Activated CD8-positive, alpha-beta memory T cell treated with anti-CD3 and anti-CD28 coated beads, Interleukin-2, amount 50 U/mL, for 48 hours (primary cell): ENCODE measurements at regions not wholly inside any gene's neighbourhood (a gene's known extent, or its start where the extent isn't known, plus 50 kb on each side); places are given as distances from the start of the nearest gene placed in this dataset.
"Not testable (repeated sequence)": the region's sequence is repeated elsewhere in the genome, so short reads cannot be mapped to it uniquely, and the experiment has no call there.

ENCODE experiments used
- DNase-seq: peaks from one replicate; pipeline ENCODE4 v3.0.0-alpha.2; 2020

DNA sequence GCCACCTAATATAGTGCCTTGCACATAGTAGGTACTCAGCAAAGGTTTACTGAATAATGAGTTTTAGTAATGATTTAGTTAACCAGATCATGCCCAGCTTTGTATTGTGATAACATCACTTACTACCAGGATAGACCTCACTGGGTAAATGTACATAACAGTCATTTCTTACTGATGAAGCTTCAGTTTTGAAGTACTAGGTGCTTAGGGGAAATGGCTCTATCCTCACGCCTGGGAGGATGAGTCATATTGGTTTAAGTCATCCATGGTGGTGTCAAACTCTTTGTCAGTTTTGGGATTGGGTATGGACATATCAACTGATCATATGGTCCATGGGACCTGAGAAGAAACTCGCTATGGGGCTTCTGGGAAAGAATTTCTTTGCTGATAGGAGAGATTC is 90.6 kb upstream of the USP24 start:
- no peak for DNase-seq

DNA sequence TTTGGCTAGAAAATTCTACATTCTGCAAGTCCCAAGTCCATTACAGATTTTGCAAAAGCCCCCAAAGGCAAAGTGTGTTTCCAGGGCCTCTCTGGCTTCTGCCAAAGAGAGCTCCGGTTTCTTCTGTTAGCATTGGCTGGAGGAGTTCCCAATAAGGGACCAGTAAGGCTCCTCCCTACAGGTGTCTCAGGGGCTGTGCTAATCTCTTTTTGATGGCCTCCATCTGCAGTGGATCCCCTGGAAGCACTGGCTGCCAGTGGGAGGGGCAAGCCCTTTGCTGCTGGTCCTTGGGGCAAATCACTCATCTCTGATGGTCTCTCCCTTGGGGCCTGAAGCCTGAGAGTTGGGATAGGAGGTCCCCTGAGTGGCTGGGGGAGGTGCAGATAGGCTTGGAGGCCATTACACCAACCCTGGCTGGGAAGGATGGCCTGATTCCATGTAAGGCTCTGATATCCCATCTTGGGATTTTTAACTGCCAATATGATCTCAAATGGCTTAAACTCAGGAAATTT is 89.1 kb upstream of the USP24 start:
- no peak for DNase-seq

DNA sequence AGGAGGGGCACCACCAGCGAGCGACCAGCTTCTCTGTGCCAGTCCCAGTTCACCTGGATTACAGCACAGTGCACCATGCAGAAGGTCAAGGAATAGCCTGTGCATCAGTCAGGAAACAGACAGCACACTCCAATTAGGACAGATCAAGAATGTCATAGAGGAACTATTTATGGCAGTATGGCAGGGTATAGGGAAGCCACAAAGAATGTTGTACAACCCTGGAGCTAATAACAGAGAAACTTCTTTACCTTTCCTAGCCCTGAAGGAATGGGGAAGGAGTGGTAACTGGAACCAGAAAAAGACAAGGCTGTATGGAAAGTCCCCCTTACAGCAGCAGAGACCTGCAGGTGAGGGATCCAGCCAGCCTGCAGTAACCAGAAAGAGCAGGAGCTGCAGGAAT is 87.8 kb upstream of the USP24 start:
- no peak for DNase-seq

DNA sequence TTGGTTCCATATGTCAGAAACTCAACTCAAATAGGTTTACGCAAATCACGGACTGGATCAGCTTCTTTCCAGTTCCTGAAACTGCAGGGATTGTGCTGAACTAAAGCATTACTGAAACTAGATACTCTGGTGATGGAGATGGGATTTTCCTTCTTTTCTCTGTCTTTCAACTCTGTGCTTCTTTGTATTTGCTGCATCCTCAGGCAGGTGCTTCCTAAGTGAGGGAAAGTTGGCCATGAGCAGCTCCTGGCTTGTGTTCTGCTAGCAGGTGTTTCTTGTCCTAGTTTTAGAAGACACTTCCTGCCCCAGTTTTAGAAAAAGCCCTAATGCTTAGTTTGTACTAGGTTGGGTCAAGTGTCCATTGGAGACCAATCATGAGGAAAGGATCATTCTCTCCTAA is 86.7 kb upstream of the USP24 start:
- DNase-seq: no peak

DNA sequence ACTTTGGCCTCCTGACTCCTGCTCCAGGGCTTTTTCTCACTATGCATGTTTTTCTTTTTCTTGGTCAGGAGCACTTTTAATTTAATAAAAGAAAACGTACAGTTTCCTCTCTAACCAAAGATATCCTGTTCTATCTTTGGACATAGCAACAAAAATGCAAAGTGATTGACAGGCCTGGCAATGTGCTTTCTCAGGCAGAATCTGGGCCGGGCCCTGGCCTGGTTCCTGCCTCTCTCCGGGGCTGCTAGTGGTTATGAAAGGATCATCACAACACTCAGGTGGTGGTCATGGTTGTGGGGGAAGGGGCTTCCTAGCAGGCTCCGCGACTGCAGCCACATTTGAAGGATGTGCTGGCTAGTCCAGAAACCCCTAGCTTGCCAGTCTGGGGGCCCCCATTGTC is 85.8 kb upstream of the USP24 start:
- peak; percentile 26 for DNase-seq

DNA sequence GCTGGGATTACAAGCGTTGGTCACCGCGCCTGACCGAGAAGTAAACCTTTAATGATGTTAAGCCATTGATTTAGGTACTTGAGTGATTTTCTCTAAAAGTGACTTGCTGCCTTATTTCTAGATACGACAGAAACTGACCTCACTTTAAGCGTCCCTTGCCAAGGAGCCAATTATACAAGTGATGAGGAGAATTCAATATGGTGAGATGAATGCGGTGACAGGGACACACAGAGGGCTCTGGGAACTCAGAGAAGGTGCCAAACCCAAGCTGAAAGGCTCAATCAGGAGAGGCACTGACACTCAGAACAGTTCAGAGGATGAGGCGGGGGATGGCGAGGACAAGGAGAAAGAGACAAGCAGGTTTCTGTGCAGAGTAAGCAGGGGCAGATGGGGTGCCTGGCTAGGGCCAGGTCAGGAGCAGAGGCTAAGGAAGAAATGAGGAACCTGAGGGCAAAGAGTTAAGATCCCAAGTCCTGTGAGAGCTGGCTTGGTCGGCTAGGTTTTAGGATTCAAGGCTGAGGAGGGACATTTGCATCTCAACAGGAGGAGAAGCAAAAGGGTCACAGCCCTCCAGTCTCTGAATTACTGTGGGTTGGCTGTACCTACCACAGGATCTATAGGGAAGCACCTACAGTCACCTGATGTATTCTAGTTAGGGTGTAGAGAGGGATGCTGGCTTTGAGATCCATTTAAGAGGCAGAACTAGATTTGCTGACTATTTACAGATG is 83.2 kb upstream of the USP24 start:
- DNase-seq: no peak

DNA sequence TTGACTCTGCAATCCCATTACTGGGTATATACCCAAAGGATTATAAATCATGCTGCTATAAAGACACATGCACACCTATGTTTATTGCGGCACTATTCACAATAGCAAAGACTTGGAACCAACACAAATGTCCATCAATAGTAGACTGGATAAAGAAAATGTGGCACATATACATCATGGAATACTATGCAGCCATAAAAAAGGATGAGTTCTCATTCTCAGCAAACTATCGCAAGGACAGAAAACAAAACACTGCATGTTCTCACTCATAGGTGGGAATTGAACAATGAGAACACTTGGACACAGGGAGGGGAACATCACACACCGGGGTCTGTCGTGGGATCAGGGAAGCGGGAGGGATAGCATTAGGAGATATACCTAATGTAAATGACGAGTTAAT is 81.1 kb upstream of the USP24 start:
- DNase-seq: not testable (repeated sequence)

DNA sequence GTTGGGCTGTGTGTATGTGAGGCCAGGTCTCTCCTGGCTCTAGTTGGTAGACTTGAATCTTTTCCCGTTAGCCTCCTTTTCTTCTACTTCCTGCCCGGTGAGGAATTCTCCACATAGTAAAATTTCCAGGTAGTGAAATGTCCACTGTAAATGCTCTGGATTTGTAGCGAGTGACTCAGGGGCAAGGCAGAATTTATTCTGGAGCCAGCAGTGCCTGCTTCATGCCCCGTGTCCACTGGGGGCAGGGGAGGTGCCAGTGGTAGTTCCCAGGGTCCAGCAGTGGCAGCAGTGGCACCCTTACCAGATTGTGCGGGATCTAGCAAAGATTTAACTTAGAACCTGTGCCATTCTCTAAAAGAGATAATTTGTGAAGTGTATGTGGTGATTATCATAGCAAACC is 74.5 kb upstream of the USP24 start:
- peak; percentile 37 for DNase-seq

DNA sequence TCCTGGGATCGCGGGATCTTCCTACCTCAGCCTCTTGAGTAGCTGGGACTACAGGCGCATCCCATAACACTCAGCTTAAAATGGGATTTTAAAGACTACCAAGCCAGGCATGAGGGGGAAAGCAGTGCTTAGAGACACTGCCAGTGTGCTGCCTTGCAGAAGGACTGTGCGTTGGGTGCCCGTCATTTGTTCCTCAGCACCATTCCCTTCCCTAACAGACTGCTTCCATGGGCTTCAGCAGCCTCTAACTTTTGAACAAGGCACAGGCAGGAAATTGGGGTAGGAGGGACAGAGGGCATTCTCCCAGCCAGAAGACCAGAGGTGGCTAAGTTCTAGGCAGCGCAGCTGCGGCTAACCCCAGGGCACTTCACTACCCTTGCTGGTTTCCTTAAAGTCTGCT is 73.9 kb upstream of the USP24 start:
- peak; percentile 30 for DNase-seq

DNA sequence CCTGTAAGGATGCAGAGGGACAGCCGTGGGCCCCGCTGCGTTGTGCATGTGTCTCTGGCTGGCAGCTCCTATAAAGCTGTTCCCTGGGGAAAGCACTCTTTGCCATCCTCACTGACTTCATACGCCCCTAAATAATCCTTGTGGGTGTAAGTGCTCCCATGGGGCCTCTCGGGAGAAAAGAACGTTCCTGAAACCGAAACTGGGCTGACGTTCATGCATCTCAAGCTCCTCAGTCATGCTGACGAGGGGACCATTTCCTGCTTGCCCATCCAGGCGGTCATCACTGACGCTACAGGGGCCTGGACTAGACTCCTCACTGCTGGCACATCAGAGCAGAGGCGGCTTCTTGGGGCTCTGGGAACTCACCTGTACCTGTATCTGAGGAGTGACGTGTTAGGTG is 73.1 kb upstream of the USP24 start:
- peak; percentile 49 for DNase-seq

DNA sequence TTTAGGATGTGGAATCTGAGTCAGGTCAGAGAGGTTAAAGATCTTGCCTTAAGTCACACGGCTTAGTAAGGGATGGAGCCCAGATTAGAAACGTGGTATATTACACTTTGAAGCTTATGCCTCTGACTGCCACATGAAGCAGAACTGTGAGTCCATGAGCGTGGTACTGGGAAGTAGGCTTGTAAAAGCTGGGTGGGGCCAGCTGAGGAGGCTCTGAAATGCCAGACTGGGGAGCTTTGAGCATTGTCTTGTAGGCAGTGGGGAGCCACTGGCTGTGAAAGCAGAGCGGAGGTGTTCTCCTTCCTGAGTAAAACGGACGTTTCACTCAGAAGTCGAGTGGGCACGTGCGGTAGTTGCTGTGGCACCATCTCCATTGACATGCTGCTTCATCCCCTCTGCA is 72.6 kb upstream of the USP24 start:
- peak; percentile 48 for DNase-seq

DNA sequence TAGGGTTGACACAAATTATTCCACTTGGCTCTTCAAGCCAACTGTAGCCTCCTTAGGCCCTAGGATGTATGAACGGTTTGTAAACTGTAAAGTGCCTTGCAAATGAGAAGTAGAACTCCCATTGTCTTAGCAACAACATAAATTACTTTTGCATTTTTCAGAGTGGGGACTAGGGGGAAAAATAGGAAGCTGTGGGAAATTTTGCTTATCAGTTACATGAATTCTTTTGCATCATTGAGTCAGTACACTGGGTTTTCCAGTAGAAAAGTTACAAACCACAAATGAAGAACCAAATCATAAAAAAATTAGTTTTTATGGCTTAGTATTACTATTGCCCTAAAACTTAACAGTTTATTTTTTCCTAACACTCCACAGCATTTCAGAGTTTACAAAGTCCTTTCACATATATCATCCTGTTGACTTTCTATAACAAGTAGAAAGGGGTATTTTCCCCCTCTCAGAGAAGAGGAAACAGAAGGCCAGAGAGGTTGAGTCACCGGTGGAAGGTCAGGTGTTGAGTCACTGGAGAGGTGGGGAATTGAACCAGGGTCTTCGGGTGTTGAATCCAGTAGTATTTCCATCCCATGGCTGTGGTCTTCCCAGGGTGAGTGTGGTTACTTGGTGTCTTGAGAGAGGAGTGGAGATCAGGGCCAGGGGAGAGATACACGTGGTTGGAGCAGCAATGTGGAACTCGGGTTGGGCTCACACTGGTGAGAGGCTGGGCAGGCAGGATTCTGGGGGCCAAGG is 71.9 kb upstream of the USP24 start:
- peak; percentile 53 for DNase-seq

DNA sequence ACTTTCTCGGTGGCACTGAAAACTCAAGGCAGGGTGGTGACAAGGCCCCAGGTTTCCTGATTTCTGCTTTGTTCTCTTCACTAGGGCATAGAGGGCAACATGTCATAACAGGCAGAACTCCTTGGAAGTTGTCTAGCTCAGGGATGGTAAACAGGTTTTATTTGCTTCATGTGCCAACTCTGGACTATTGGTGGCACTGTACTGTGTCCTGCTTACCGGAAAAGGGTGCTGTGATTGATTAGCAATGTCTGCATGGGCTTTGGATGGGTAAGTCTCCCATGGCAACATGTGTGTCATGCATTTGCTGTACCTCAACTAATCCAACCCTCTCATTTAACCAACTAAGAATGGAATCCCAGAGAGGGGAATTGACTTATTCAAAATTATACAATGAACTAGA is 70.7 kb upstream of the USP24 start:
- DNase-seq: peak; percentile 22

DNA sequence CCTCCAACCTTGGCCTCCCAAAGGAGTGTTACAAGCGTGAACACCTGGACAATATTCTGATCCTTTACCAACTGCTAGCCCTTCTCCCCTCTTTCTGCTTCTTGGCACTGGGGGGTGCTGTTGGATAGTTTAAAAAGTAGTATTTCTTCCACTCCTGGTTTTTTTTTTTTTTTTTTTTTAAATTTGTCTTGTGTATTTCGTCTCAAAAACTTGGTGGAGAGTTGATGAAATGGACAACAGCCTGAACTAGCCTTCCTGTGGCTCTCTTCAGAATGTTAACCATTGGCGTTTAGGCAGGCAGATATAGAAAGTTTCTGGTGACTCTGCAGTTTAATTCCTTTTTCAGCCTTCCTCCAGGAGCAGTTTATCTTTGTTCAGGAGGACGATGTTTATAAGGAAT is 69.7 kb upstream of the USP24 start:
- DNase-seq: peak; percentile 37

DNA sequence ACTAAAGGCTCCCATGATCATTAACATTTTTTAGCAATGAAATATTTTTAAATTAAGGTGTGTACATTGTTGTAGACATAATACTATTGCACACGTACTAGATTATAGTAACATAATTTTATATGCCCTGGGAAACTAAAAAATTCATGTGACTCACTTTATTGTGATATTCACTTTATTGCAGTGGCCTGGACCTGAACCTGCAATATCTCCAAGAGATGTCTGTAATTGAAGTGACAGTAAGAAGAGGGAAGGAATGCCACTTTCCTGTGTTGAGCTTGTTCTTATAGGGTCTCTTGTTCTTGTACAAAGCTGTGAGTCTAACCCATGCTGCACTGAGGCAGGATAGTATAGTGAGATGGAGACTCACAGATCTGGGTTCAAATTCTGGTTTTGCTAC is 66.9 kb upstream of the USP24 start:
- DNase-seq: no peak

DNA sequence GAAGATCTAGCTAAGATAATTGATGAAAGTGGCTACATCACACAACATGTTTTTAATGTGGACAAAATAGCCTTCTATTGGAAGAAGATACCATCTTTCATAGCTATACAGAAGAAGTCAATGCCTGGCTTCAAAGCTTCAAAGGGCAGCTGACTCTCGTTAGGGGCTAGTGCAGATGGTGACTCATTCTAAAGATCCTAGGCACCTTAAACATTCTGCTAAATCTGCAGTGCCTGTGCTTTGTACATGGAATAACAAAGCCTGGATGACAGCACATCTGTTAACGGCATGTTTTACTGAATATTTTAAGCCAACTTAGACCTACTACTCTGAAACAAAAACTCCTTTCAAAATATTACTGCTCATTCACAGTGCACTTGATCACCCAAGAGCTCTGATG is 65.6 kb upstream of the USP24 start:
- no peak for DNase-seq

DNA sequence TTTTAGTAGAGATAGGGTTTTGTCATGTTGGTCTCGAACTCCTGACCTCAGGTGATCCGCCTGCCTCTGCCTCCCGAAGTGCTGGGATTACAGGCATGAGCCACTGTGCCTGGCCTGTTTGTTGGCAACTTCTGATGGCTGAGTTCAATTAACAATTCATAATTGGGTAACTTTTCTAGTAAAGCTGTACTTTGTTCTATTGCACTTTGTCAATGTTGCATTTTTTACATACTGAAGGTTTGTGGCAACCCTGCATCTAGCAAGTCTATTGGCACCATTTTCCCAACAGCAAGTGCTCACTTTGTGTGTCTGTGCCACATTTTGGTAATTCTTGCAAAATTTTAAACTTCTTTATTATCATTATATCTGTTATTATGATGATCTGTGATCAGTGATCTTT is 64.5 kb upstream of the USP24 start:
- DNase-seq: no peak

DNA sequence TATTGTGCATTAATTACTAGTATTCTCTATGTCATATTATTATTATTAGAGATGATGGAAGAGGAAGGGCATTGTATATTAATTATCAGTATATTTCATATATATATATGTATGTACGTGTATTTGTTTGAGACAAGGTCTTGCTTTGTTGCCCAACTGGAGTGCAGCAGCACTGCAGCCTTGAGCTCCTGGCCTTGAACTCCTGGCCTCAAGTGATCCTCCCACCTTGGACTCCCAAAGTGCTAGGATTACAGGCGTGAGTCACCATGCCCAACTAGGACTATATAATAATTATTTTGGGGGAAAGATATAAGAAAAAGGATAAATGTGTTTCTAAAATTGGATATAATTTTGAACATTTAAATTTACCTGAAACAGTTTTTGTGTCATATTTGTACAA is 63.2 kb upstream of the USP24 start:
- DNase-seq: no peak

DNA sequence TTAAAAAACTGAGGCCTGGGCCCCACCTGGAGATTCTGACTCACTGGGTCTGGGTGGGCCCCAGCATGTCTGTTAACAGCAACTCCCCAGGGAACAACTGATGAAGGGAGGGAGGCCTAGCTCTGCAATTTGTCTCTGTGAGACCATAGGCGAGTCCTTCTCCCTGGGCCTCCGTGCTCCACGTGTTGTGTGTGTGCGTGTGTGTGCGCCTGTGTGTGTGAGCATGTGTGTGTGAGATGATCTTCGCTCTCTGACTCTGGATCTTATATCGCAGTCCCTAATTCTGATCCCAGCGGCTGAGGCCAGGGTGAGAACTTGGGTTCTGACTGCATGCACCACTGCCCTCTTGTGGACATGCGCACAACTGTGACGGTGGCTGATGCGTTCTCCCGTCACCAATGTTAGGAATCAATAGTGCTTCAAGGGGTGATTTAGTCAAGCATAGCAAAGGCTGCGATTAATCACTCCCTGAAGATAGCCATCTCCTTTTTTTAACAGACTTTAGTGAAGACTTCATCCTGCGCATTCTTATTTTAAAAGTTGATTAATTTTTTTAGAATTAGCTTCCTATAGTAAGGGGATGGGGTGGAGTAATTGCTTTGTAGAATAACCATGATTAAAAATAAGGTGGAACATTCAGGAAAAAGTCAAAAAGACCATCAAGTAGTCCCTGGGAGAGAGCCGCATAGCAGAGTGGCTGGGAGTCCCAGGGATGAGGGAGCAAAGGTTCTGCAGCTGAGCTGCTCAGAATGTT is 62.4 kb upstream of the USP24 start:
- DNase-seq: peak; percentile 87

DNA sequence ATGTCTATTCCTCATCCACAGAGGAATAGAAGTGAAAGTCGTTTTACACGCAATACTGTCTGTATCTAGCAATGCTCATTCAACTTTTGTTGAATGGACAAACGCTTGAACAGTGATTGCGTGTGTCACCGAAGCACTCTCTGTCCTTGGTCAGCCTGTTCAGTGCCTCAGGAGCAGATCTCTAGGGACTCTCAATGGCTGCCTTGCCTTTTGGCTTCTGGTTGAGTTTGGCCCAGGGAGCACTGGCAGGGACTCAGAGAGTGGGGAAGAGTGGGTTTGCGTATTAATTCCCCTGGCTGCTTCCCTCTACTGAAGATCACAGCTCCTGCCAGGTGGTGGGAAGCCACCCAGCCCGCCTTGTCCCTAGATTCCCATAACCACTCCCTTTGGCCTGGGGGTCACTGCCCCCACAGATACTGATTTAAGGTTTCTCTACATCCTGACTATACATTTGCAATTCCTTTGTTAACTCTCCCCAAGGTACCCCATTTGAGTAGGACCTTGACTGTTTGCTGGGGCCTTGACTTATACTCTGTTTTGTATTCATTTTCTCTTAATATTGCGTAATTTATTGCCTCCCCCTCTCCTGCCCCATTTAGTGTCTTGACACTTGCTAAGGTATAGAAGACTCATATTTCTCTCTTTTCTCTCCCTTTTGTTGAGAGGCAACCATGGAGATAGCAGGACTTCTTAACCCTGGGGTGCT is 61.7 kb upstream of the USP24 start:
- DNase-seq: no peak

DNA sequence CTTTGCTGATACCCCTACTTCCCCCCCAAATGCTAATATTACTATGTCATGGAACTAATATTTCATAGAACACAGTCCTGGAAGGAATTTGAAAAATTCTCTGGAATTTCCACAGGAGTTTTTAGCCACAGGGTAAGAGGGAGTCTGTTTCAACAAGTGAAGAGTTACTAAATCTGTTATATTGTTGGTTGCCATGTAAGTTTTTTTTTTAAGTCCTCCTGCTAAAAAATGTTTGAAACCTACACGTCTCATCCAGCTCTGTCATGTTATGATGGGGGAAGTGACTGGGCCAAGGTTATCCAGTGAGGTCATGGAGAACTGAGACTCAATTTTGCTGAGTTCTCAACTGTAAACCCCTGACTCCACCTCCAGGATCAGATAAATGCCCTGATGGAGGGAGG is 60.8 kb upstream of the USP24 start:
- DNase-seq: no peak

DNA sequence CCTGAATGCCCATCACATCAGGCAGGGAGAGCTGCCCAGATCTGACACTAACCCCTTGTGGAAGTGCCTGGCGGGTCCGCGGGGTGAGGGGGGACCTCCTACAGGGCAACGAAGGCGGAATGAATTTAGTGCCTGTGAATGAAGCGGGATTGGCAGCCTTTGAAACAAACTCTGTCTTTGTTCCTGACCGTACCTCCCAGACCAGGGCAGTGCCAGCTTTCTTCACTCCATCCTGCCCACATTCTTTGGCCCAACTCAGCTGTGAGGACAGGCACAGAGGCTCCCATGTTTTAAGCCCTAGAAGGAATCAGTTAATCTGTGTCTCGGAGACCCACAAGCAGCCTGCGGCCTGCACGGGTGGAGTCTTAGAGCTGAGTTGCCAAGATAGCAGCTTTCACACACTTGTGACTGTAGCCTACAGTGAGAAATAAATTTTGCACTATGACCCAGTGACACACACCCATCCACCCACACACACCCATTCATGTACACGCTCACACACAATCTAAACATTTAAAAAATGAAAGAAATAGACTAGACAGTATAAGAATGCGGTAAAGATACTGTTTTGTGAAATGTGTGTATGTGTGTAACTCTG is 60.1 kb upstream of the USP24 start:
- DNase-seq: no peak

DNA sequence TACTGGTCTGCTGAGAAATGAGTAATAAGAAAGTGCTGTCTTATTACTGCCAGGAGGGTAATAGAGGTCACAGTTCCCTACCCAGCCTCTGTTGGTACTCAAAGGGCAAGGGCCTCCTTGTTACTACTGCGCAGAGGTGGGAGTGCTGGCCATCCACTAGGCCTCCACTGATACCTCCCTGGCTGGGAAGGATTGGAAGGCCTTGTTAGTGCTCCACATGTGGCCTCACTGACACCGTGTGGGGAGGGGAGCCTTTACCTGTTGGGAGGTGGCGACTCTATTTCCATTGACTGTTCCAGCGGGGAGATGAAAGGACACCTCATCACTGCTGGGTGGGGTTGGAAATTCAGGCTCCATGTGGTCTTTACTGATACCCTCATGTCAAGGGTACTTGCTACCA is 57.8 kb upstream of the USP24 start:
- DNase-seq: no peak
